HG03520 (cell line): ENCODE measurements at regions not wholly inside any gene's neighbourhood (a gene's known extent, or its start where the extent isn't known, plus 50 kb on each side); places are given as distances from the start of the nearest gene placed in this dataset.
A peak's percentile ranks its signal among the peaks of the same experiment; 100 is the strongest.

Experiments
- ATAC-seq: cut with Tn5 transposase; IDR thresholded peaks from one replicate; pipeline ENCODE4 v1.9.1; 2021; ENCODE audit warnings: mild to moderate bottlenecking, moderate library complexity; ENCODE audit not compliant: unreplicated experiment

GRCh38 chr5:141753143-141753970, 71.3 kb upstream of the ARAP3 start:
- ATAC-seq, result no peak

DNA sequence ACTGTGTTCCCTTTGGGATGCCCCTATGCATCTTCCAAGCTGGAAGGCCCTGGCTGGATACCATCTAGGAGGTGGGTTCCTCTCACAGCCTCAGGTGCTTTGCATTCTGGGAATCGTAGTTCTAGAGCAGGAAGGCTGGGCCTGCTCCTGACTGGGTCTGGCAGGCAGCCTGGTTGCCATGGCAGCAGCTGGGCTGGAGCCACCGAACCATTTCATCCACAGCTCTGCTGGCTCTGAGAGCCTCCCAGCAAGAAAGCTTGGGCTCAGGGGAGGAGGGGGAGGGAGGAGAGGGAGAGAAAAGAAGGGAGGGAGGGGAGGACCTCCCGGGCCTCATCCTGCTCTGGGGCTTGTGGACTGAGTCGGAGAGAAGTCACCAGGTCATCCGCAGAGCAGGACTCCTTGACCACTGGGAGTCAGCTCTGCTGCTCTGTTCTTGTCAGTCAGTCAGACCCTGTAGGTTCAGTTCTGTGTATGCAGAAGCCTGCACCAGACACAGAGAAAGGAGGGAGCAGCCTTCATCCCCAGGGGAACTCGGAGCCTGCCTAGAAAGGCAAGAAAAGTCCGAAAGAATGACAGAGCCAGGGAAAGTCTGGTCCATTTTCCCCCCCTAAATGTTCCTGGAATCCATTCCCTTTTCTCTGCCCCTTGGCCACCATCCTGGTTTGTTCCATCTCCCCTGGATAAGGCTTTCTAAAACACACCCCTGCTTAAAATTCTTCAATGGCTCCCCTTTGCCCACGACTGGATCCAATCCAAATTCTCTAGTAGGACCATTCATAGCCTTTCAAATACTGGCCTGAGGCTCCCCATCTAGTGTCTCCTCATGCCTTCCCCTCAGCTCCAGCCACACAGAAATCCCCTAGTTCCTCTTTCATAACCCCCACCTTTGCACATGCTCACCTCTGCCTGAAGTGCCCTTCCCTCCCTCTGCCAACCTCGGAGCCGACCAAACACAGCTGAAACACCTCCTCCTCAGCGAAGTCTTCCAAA, 65.4 kb upstream of the ARAP3 start:
- peak; percentile 72 for ATAC-seq

GRCh38 chr5:141746395-141746794, 64.4 kb upstream of the ARAP3 start:
- no peak for ATAC-seq

- ATAC-seq, result no peak
These were observed 63.4 kb upstream of the ARAP3 start for GRCh38 chr5:141745390-141745789.

DNA sequence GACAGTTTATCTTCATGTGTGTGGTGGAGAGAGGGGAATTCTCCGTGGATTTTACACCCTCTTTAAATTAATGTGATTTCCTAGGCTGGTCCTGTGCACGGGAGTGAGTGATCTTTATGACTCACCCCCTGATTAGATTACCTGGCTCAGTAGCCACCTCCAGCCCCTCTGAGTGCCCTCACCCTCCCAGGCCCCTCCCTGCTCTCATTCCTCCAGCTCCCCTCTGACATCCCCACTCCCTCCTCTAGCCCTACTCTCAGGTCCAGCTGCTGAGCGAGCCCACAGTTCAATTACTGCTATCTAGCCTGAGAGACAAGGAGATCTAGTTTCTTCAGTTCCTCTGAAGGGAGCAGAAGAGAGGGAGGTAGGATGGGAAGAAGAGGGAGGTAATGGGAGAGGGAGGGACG, 61.8 kb upstream of the ARAP3 start:
- no peak for ATAC-seq

DNA sequence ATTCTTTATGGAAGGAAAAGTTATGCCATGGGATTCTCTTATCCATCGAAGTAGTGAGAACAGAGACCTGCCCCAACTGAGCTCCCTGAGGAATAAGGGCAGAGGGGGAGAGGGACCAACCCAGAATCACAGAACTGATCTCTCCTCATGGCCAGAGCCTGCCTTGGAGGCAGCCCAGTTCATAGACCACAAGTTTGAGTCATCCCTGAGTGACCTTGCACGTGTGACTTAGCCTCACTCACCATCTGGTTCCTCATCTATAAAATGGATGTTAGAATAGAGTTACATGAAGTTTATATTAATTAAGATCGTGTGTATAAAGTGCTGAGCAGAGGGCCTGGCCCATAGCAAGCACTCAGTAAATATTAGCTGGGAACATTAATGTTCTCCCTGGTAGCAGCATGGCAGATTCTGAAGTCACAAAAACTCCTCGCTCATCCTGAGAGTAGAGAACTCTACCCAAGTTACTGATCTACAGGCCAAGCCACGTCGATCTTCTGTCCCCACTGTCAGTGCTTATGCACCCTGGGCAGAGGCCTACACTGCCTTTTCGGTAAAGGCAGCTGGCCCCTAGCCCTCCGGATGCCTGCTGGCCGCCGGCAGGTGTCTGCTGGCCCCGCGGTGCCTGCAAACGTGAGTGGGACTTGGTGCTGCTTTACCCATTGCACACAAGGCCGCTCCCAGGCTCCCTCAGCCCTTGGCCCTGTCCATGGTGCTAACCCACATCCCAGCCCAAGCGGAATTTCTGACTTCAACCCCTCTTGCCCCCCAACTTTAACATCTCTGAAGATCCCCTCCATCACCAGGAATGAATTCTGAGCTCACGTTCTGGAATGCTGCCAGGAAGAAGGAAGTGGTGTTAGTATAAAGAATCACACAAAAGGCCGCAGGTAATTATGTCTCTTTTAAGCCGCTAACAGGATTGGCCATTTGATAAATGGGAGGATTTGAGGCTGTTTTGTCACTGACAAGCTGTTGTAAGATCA, 61.1 kb upstream of the ARAP3 start:
- no peak for ATAC-seq

GRCh38 chr5:141742144-141742543, 60.1 kb upstream of the ARAP3 start:
- no peak for ATAC-seq

GRCh38 chr5:141740885-141741284, 58.9 kb upstream of the ARAP3 start:
- ATAC-seq, result no peak

- no peak for ATAC-seq
These were observed 55.5 kb upstream of the ARAP3 start for GRCh38 chr5:141737535-141737934.

GRCh38 chr5:141735823-141736222, 53.8 kb upstream of the ARAP3 start:
- no peak for ATAC-seq

DNA sequence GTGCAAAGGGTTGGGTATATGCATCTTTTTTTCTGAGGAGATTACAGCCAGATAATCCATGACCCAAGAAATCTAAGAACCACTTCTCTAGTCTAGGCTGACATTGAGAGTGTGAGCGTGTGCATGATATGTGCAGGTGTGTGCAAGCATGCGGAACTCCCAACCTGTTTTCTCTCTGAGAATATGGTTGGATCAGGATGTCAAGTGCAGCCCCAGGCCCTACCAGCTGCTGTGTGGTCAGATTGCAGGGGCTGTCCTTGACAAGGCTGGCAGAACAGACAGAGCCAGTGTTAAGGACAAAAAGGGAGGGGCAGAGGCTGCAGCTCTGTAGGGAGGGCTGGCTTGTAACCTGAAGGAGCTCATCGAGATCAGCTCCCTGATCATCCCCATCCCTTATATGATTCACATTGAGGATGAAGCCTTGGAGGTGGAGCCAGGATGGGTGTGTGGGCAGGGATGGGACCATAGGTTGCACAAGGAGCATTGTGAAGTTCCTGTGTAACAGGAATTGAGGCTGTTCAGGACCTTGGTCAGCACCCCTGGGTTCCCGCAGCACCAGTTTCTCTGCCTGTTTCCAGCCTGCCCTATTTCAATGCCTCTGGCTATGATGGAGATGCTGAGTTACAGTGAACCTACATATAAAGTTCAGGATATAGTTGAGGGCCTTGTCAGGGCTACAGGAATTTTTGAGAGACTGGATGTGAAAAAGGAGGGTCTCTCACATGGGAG, 52.6 kb upstream of the ARAP3 start:
- no peak for ATAC-seq

- ATAC-seq, result no peak
These were observed 51.2 kb upstream of the ARAP3 start for GRCh38 chr5:141733198-141733597.

- ATAC-seq, result no peak
These were observed 50.4 kb upstream of the ARAP3 start for GRCh38 chr5:141732417-141732816.
